NCI-H524 (cell line): ENCODE measurements at regions not wholly inside any gene's neighbourhood (a gene's known extent, or its start where the extent isn't known, plus 50 kb on each side); places are given as distances from the start of the nearest gene placed in this dataset.
"Not testable (repeated sequence)": the region's sequence is repeated elsewhere in the genome, so short reads cannot be mapped to it uniquely, and the experiment has no call there.

ENCODE experiments used
- DNase-seq, 2 experiments: peaks; one replicate each; lab custom pipeline; 2025; lab: John Stamatoyannopoulos, UW

DNA sequence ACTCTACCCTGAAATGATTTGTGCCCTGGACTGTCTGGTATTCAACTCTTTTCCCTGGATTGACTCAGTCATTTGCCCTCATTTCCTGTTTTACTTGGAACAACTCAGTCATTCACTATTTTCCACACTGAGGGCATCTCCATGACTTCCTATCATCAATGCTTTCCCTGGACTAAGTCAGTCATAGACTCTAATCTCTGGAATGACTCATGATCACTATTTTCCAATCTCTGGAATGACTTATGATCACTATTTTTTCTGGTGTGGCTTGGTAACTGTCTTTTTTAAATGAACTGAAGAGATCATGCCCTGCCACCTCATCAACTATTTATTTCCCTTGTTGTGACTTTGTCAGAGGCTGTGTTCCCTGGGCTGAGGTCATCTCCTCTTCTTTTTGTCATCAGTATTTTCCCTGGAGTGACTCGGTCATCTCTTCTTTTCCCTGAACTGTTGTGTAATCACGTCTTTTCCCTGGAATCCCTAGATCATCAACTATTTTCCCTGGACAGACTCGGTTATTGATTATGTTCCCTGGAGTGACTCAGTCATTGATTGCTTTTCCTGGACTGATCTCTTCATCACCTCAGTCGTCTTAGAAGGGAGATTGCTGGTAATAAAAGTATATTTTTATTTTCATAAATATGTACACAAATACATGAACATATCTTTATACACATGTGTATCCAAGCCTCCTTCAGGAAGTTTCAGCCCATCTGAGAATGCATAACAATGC, 327.1 kb upstream of the VCX start:
- DNase-seq = no peak

DNA sequence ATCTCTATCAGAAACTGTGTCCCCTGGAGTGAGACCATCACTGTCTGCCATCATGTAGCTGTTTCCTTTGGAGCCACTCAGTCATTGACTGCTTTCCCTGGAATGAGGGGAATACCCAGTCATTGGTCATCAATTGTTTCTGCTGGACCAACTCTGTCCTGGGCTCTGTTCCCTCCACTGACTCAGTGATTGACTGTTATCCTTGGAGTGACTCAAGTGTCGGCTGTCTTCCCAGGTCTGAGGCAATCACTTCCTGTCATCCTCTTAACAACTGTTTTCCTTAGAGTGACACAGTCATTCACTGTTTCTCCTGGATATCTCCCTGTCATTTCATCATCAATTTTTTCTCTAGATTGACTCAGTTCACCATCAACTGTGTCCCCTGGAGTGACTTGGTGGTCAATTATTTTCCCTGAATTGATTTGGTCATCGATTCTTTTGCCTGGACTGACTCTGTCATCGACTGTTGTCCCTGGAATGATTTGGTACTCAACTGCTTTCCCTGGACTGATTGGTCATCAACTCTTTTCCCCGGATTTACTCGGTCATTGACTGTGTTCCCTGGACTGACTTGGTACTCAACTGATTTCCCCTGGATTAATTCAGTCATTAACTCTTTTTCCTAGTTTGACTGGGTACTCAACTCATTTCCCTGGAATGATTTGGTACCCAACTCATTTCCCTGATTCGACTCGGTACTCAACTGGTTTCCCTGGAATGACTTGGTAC, 327.9 kb upstream of the VCX start:
- DNase-seq = no peak

DNA sequence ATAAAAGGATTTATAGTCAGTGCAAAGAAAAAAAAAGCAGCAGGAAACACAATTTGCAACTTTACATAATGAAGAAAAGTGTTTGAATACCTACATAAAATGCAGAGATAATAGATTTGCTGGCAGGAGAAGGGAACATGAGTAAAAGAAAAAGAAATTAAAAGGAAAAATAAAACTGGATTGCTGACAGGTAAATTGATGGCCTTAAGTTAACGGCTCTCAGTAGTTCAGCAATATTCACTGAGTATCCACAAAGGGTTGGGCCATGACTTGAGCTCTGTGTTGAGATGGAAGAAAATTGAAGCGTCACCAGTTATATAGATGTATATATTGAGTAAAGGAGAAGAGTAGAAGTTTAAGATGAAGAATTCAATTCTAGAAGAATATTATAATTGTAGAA, 330.1 kb upstream of the VCX start:
- DNase-seq = no peak

DNA sequence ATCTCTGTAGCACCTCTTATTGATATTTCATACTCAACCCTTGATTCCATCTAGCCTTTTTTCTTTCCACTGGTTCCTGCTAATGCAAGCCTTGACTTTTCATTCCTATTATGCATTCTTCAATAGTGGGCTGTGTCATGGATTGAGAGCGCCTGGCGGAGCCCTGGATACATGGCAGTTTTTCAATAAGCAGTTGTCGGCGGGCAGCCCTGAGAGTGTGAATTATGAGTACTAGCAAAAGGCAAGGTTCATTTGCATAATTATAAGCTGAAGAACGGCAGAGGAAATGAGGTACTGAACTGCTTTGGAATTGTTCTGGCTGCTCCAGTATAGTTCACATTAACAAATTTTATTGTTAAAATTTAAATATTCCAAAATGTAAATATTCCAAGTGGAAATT, 339.7 kb upstream of the VCX start:
- no peak for DNase-seq

DNA sequence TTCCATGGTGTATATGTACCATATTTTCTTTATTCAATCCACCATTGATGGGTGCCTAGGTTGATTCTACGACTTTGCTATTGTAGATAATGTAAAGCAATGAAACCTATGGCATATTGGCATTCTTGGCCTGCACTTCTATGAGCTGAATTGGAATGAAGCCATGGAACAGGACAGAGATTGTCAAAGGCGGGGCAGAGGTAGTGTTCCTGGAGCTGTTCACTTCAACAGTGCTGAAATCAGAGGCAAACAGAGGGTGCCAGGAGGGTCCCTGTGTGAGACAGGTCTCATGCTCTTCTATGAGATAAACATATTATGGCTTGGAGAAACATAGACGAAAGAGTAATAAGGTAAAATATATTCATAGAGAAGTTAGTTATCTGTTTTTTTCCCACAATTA, 342.6 kb upstream of the VCX start:
- no peak for DNase-seq

DNA sequence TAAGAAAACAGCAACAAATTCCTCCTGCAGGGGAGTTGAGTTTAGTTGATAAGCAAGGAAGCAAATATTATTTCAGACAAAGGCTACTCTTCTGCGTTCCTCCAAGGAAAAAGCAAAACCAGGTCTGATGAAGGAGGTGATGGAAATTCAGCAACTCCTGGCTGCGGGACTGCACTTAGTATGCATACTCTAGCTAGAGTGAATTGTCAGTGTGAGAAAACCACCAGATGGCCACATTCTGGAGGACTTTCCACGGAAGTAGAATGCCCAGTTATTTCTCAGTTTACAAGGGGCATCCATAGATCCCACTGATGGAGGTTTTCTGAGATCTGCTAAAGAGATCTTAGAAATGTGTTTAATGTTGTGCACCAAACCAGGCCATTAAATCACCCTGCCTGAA, 338.6 kb upstream of the PUDP start:
- DNase-seq = peak in 1 of 2 experiments; percentile 10

DNA sequence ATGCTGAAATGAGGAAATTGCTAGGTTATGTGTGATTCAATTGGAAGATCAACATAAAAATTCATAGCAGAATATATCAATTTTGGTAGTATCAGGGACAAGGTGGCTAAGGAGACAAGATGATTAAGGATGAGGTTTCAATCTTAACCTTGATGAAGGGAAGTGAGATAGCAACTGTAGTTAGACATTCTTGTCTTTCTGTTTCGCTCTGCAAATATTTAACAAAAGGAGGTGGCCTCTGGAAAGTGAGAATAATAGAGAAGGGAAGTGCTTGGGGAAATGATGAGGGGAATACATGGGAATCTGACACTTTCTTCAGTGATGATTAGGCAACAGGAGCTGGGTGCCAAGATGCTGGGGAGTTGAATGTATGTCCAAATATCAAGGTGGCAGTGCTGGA, 337.1 kb upstream of the PUDP start:
- no peak for DNase-seq

DNA sequence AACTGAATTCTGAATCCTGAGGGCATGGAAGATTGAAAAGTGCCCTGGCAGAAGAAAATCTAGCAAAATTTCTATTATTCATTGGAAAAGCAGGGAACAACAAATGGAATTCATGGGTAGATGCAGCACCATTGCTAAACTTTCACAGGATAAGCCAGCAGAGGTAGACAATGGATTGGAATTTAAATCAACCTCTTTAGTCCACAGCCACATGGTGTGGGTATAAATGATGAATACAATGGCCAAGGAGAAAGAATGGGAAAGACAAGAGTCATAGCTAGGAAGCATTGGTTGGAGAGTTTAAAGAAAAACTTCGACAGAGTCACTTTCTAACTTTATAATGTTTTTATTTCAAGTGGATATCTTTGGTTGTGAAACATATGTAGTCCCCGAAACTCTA, 332.8 kb upstream of the PUDP start:
- DNase-seq = no peak

DNA sequence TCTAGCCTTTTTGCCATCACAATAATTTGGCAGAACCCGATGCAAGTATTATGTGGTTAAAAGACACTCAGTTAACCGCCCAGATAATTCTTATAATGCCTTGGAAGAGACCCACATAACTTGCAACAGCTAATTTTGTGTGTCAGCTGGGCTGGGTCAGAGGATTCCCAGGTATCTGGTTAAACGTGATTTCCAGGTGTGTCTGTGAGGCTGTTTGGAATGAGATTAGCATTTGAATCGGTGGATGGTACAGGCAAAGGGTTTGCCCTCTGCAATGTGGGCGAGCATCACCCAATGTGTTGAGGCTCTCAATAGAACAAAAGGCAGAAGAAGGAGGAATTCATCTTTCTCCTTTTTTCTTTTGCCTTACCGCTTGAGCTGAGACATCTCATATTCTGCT, 314.2 kb upstream of the PUDP start:
- no peak for DNase-seq

DNA sequence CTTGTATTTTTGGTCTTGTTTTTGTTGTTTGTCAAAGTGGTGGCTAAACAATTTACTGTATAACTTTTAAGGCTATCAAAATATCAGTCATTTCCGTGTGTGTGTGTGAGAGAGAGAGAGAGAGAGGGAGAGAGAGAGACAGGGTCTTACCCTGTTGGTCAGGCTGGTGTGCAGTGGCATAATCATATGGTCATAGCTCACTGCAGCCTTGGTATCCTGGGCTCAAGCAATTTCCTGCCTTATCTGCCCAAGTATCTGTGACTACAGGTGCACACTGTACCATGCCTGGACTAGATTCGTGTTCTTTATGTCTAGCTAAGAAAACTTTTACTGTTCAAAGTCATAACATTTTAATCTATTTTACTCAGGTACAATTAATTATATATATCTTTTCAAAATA, 313.1 kb upstream of the PUDP start:
- DNase-seq = not testable (repeated sequence)

DNA sequence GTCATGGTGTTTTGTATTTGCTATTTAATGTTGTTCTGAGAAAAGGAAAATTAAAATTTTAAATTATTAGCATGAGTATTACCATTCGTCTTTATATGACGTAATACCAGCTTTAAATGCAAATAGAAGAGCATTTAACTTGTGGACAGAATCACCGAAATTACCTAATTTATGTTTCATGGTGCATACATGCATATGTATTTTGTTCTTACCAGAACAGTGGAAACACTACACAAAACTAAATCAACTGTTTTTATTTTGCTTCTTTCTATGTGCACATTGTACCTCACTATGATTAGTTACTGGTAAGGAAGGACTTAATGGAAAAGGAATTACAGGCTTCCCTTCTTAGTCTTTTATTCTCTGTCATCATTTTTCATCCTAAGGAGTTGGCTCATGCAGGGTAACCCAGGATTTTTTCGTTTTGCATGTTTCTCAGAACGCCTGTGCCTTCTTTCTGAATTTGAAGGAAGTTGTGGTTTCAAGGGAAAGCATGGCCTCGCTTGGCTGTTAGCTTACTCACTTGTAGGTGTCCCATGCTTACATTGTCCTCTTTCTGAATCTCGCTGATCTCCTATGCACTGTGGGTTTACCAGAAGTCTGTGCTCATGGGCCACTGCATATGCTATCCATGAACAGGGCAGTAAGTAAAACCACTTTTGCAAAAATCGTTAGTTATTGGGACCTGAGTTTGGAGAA, 300.0 kb upstream of the PUDP start:
- DNase-seq = no peak

DNA sequence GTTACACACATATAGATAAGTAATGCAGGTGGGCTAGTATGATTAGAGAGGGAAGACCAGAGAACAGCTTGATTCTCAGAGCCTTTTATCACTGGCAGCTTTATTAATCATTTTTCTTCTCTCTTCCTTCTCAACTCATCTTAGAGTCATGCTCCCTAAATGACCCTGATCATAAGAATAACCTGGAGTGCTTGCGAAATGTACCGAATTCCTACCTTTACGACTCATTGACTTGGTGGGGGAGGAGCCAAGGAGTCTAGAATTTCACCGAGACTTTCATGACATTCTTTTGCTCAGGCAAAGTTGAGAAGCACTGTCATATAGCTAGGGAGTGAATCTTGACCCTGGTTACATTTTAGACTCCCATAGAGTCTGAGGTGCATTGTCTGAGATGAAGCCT, 298.9 kb upstream of the PUDP start:
- no peak for DNase-seq

DNA sequence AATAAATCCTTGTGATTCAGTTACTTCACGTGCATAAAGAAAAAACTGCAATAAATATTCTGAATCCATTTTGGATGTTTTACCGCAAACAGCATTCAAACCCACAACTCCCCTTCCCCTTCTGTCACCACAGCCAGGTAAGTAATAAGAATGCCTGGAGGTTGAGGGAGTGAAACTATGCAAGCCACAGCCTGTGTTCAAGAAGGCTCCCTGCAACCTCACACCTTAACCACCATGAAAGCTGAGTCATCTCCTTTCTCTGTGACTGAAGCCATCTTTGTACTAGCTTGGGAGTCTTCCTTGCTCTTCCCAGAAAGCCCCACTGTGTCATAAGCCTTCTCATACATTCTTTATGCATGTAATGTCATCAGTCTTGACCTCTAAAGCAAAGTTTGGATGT, 297.0 kb upstream of the PUDP start:
- no peak for DNase-seq

DNA sequence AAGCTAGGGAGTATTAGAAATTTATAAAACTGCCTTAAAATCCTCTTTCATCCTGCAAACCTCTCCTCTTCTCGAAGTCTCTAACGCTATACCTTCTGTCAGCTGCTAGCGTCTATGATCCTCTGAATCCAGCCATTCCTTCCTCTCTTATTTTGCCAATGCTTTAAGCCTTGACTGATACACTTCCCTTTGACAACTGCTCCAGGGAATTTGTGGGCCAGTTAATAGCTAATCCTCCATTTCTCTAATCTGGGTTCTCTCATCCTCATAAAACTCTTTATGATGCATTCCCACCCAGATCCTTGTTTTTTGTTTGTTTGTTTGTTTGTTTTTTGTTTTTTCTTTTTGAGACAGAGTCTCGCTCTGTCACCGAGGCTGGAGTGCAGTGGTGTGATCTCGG, 293.6 kb upstream of the PUDP start:
- DNase-seq = no peak

DNA sequence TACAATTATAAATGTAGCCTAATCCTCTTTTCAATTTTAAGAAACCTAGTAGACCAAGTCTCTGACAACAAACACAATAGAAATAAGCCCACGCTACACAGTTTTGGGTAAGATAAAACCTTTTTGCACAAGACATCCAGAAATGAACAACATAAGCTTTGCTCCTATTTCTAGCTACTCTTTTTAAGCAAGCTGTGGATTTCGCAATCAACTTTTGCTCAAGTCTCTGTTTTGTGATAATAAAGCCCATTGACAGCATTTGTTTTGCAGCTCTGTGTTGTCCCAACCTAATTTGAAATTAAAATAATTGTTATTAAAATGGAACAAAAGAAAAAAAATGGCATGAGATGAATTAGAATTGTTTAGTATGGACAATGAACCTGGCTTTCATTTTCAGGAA, 287.9 kb upstream of the PUDP start:
- DNase-seq = no peak

DNA sequence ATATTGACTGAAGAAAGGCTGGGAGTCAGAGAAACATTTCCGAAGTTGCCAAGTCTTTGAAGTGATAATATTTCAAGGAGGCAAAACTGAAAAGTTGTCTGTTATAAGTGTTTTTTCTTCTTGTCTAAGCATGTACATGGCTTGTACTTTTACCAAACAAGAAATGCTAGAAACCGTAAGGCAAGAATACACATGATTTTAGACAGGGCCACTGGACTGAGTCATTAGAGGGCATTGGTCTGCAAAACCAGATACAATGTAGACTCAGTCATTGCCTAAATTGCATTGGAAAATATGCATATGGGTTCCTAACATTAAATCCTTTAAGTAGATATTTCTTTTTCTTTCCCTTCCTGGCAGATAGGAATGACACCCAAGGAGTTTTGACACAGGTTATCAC, 284.9 kb upstream of the PUDP start:
- no peak for DNase-seq

DNA sequence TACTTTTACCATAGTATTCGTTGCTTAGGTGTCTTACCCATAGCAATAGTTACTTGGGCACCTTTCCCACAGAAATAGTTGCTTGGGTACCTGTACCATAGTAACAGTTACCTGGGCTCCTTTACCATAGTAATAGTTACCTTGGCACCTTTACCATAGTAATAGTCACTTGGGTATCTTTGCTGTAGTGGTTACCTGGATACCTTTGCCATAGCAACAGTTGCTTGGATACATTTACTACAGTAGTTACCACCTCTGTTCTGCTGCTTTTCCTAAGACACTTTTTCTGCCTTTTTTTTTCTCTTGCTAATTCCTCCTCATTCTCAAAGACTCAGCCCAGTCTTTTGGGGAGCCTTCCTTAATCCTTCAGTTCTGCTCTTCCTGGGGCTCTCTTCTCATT, 272.8 kb upstream of the PUDP start:
- DNase-seq = no peak

DNA sequence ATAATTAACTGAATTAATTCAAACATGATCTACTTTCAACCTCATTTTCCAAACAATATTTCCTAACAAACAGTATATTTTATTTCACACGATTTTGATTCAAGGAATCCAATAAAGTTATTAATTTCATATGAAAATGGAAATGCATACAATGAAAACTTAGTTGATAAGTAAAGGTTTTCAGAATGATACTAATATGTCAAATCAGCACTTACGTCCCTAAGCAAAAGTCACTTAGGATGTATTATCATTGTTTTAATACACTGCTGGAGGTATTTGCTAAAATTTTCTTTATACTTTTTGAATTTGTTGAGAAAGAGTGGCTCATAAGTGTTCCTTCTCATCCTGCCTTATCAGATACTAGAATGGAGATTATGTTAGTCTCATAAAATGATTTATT, 266.8 kb upstream of the PUDP start:
- DNase-seq = no peak

DNA sequence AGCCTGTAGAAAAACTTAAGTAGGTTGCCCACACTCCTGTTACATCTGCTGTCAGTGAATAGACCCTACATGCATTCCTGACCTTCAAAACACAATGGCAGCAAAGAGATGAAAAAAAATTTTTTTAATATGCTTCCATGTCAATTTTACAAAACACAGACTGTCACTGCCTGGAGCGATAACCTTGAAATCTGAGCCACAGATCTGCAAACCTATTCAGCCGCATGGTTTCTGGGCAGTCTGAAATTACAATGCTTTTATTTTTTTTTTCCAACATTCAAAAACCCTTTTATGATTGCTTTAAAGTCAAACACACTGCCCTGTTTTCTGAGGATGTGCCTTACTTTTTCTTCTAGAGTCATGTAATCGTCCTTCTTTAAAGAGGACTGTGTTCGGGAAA, 264.9 kb upstream of the PUDP start:
- DNase-seq = no peak

DNA sequence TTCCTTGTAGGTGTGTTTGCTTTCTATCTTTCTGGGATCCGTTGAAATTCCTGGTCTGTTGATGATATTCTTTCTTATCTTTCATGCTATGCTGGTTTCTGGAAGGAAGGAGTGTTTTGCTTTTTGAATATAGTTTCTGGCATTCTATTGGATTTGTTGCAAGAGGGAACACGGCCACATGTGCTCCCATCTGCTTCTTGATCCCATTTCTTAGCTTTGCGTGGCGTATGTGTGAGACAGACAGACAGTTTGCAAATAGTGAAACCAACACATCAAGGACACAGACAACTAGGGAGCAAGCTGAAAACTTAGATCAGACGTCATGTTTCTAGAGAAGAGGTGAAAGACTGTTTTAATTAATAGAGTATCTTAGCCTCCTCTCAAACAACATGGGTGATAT, 261.9 kb upstream of the PUDP start:
- no peak for DNase-seq

DNA sequence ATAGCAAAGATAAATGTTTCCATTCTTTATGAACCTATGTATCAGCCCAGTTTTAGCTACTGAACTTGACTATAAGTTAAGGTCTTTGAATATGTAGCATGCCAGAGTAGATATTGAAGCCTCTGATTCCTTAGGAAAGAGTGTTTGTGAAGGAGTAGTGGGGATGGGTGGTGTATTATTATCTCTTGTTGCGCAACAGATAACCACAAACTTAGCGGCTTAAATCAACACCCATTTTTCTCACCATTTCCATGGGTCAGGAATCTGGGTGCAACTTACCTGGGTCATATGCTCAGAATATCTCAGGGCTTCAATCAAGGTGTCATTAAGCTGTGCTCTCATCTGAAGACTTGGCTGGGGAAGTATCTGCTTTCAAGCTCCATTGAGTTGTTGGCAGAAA, 251.4 kb upstream of the PUDP start:
- DNase-seq = no peak

DNA sequence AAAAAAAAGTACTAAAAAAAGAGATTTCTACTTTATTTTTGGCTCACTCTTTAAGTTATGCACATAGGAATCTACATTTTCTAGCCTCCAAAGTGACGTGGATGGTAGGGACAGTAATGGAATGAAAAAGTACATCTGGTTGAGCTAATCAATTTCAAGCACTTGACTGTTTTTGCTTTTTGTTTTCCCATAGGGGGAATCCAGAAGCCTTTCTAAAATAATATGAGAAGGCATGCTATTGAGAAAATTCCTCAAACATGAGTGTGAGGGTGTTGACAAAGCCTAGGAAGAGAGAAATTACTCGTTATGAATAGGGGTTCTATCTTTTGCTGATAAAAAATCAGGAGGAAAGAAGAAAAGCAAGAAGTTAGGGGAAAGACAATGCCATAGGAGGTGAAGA, 242.5 kb upstream of the PUDP start:
- no peak for DNase-seq

DNA sequence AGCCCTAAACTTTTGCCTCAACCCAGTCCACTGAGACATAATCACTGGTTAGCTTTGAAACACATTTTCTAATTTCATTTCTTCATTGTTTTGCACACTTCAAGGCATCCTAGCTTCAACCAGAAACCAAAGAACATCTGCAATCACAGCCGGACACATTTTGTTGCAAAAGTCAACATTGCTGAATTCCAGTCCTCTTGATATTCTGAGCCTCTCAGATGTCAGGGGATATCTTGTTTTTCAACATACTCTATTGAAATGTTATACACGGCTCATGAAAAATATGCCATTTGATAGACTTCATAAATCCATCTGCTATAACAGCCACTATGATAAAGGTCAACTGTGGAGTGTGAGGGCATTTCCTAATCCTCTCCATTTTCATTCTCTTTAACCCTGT, 241.6 kb upstream of the PUDP start:
- DNase-seq = no peak
